H1 (cell line): ENCODE measurements at regions not wholly inside any gene's neighbourhood (a gene's known extent, or its start where the extent isn't known, plus 50 kb on each side); places are given as distances from the start of the nearest gene placed in this dataset.

Experiments used
- CHD1 ChIP-seq: IDR thresholded peaks from 2 replicates; pipeline ENCODE4 v1.6.1; 2012; ENCODE audit warnings: low read depth, low read length, improper control_type of control experiment
- NANOG ChIP-seq: IDR thresholded peaks from 2 replicates; pipeline ENCODE4 v1.6.1; 2011; ENCODE audit warnings: low read length, low read depth, mild to moderate bottlenecking, inconsistent platforms; ENCODE audit not compliant: insufficient read depth, poor library complexity, severe bottlenecking
- POLR2AphosphoS5 ChIP-seq: IDR thresholded peaks from 2 replicates; pipeline ENCODE4 v1.6.1; 2011; ENCODE audit warnings: low read depth, low read length
- RFX5 ChIP-seq: IDR thresholded peaks from 2 replicates; pipeline ENCODE4 v1.6.1; 2011; ENCODE audit warnings: low read depth, low read length, improper control_type of control experiment, borderline replicate concordance
- SP4 ChIP-seq: IDR thresholded peaks from 2 replicates; pipeline ENCODE4 v1.6.1; 2012; ENCODE audit warnings: low read length, inconsistent platforms

- TF ChIP-seq NANOG: no peak
- TF ChIP-seq POLR2AphosphoS5: no peak
- no peak for TF ChIP-seq CHD1
- no peak for TF ChIP-seq RFX5
- no peak for TF ChIP-seq SP4
Measured at GRCh38 chr15:58312031-58312430, 119.8 kb upstream of the LIPC start (continued).
